Dermis blood vessel endothelial cell (primary cell): ENCODE measurements at regions not wholly inside any gene's neighbourhood (a gene's known extent, or its start where the extent isn't known, plus 50 kb on each side); places are given as distances from the start of the nearest gene placed in this dataset.
"Not testable (repeated sequence)": the region's sequence is repeated elsewhere in the genome, so short reads cannot be mapped to it uniquely, and the experiment has no call there.

ENCODE experiments used
- DNase-seq: peaks from one replicate; pipeline ENCODE4 v3.0.0; 2010

DNA sequence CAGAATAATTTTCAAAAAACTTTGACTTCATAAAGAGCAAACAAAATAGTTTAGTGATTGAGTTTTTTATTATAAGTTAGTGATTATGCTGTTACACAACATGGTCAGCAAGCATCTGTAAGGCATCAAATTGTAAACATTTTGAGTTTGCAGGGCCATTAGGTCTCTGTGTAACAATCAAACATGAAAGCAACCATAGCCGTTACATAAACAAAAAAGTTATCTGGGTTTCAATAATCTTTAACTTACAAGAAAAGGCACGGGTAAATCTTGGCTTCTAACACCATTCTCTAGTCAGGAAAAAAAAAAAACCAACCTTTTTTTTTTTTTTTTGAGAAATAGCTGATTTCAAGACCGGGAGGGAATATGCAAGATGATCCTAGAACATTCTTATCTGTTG lies 1941.1 kb downstream of the PCDH7 start:
- no peak for DNase-seq

- no peak for DNase-seq
Measured at GRCh38 chr4:32662803-32663202, 1942.6 kb downstream of the PCDH7 start.

GRCh38 chr4:32672359-32672758 lies 1952.2 kb downstream of the PCDH7 start:
- DNase-seq, result no peak

DNA sequence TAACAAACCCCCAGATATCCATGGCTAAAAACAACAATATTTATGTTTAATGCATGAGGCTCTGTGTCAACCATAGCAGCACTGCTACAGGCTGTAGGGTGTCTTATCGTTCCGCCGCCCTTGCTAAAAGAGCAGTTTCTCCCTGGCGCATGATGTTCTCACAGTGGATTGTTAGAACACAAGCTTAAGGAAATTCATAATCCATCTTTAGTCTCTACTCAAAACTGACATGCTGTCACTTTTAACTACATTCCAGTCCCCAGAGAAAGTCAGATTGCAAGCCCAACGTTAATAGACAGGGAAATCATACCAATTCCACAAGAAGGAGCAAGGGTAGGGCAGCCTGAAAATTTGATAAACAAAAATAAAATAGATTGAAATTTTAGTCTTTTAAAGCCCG lies 1960.8 kb downstream of the PCDH7 start:
- no peak for DNase-seq

GRCh38 chr4:32684160-32684559 lies 1964.0 kb downstream of the PCDH7 start:
- DNase-seq, result no peak

- DNase-seq, result no peak
Measured at GRCh38 chr4:32686123-32686522, 1966.0 kb downstream of the PCDH7 start.

GRCh38 chr4:32689518-32689917 lies 1969.3 kb downstream of the PCDH7 start:
- no peak for DNase-seq

DNA sequence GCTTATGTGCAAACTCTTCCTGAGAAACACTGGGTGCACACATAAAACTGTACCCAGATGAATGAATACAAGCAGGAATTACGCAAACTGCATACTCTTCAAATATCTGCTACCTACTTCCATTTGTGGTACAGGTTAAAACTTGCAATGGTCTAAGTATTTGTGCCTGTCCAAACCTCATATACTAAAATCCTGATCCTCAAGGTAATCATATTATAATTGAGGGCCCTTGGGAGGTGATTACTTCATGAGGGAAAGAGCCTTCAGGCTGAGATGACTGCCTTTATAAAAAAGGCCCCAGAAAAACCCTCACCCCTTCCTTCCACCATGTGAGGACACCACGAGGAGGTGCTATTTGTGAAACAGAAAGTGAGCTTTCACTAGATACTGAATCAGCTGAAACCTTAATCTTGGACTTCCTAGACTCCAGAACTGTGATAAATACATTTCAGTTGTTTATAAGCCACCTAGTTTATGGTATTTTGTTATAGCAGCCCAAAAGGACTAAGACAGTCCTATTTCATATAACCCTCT lies 1977.2 kb downstream of the PCDH7 start:
- DNase-seq, result no peak

DNA sequence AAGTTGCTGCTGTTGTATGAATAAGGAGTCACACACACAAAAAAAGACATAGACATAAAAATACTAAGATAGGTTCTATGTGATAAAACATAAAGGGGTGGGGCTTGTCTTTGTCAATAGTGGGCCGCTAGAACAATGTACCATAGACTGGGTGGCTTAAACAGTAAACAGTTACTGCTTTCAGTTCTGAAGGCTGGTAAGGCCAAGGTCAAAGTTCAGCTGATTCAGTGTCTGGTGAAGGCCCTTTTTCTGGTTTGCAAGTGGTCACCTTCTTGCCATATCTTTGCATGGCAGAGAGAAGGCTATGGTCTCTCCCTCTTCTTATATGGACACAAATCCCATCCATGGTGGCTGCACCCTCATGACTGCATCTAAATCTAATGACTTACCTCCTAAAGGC lies 1980.7 kb downstream of the PCDH7 start:
- no peak for DNase-seq

- no peak for DNase-seq
Measured at GRCh38 chr4:32706893-32707292, 1986.7 kb downstream of the PCDH7 start.

- not testable (repeated sequence) for DNase-seq
Measured at GRCh38 chr4:32716090-32716620, 1996.0 kb downstream of the PCDH7 start.

DNA sequence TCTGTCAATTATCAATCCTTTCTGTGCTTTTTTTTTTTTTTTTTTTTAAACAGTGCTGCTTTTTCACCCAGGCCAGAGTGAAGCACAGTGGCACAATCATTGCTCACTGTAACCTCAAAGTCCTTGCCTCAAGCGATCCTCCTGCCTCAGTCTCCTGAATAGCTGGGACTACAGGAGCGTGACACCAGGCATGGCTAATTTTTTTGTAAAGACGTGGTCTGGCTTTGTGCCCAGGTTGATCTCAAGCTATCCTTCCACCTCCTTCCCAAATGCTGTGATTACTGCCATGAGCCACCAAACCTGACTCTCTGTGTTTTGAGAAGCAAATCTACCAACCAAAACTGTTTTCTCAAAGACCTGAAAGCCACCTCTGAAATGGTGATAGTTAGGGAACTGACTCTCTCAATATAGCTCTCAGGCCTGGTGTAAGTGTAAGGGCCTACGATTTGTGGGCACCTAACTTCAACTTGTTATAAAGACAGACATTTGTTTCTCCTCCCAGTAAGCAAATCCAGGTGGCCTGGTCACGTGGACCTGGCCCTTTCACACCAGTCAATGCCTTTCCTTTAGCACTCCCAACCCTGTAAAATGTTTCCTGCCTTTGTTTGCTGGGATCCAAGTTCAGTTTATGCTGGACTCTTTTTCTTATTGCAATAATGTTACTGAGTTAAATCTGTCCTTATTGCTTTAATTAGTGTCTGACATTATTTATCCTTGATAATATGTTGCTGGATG lies 2015.9 kb downstream of the PCDH7 start:
- DNase-seq, result no peak

DNA sequence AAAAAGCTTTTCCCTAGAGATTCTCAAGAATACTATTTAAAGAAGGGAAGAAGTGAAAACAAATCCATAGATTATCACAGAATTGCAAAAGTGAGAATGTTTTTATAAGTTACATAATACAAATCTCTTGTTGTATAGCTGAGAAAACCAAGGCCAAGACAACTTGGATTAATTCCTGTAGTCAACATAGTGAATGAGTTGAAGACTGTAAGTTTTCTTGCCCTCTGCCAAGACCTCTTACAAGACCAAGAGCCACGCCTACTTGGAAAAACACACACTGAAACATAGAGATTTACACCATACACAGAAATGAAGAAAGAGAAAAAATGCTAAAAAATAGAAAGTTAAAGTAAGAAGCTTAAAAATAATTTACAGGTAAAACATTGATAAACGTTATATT lies 2024.0 kb downstream of the PCDH7 start:
- DNase-seq, result no peak

GRCh38 chr4:32745351-32745750 lies 2025.2 kb downstream of the PCDH7 start:
- no peak for DNase-seq

GRCh38 chr4:32748061-32748460 lies 2027.9 kb downstream of the PCDH7 start:
- no peak for DNase-seq

GRCh38 chr4:32748498-32748897 lies 2028.3 kb downstream of the PCDH7 start:
- DNase-seq, result no peak

- DNase-seq, result no peak
Measured at GRCh38 chr4:32752962-32753361, 2032.8 kb downstream of the PCDH7 start.

DNA sequence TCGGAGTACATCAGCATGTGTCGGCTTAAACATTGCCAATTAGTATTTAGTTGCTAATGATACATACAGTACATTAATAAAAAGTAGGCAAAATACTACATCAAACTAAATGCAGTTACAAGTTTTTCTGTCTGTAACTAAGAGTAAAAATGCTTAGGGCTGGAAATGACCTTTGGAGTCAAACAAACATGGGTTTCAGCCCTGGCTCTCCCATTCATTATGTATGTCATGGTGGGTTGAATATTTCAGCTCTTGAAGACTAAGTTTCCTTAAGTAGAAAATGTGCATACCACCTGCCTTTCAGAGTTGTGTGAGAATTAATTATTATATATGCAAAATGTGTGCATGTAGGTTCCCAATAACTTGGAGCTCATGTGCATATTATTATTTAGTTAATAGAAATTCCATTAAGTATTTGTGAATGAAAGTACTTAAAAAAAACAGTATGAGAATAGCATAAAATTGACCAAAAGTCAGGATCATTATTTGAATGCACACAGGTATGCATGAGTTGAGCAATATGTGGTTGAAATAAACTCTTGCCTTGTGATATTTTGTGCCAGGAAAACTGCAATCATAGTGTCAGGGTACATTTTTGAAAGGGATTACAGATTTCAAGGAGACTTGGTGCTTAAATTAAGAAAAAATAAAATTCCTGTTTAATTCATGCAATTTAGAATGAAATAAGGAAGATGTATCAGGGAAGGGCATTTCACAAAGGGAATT lies 2048.7 kb downstream of the PCDH7 start:
- no peak for DNase-seq

GRCh38 chr4:32771491-32771890 lies 2051.3 kb downstream of the PCDH7 start:
- DNase-seq, result no peak

GRCh38 chr4:32775049-32775448 lies 2054.9 kb downstream of the PCDH7 start:
- DNase-seq, result no peak

DNA sequence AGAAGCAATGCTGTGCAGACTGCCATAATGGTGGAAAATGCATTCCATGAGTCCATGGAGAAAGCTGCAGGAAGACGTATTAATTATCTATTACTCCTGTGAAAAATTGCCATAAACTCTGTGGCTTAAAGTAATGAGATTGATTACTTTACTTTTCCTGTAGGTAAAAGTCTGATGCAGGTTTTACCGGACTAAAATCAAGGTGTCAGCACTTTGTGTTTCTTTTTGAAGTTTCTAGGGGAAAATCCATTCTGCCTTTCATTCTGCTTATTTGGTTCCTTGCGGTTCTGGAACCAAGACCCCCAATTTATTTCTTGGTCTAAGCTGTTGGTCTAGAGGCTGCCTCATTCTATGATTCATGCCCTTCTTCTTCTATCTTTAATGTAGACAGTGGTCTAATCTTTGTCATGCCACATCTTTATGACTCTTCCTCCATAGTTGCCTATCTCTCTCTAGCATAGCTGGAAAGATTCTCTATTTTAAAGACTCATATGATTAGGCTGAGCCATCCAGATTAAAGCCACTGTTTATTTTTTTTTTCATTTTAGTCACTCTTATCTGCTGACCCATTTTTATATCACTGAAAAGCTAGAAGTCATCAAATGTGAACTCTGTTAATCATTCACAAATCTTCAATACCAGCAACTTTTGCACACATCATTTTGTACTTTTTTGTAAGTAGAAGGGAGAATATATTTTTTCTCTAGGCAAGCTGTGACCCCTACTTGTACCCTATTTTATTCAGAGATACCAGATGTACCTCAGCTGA lies 2056.4 kb downstream of the PCDH7 start:
- DNase-seq, result no peak

- DNase-seq, result no peak
Measured at GRCh38 chr4:32778025-32778424, 2057.9 kb downstream of the PCDH7 start.

DNA sequence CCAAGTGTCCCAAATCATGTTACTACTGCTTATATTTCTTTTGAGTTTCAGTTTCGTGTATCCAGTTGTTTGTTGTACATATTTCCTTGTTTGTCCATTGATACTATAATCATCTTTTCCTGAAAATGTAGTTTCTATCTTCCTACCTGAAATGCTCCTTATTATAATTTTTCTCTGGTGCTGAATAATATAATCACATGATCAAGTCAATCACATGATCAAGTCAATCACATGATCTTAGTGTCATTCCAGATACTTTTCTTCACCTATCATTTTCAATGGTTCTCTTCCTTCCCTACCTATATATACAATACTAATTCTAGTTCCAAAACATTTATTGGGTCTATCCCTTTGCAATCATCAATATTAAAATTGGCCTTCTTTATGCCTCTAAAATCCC lies 2058.8 kb downstream of the PCDH7 start:
- DNase-seq, result no peak
